Esophagus squamous epithelium (tissue), 5 donors: ENCODE measurements at regions not wholly inside any gene's neighbourhood (a gene's known extent, or its start where the extent isn't known, plus 50 kb on each side); places are given as distances from the start of the nearest gene placed in this dataset.

Source experiments
- DNase-seq: peaks from one replicate; lab custom pipeline; 2025; lab: John Stamatoyannopoulos, UW
- H3K27ac ChIP-seq, 4 donors: fragments of 200-600 bp; sonication (generic); one replicate each; pipeline ENCODE4 v1.5.1; 2016 to 2019; ENCODE audit warnings: mild to moderate bottlenecking in 1 of 4
- H3K27me3 ChIP-seq, 4 donors: fragments of 200-600 bp; sonication (generic); 1 replicate in 3 of 4; 2 replicates in 1 of 4; pipeline versions ENCODE4 v1.5.1 to v1.6.0; 2017 to 2021; ENCODE audit warnings: antibody characterized with exemption in 1 of 4
- H3K36me3 ChIP-seq, 3 donors: fragments of 200-600 bp; sonication (generic); one replicate each; pipeline ENCODE4 v1.5.1; 2016 to 2019
- H3K4me1 ChIP-seq, 3 donors: fragments of 200-600 bp; sonication (generic); one replicate each; pipeline ENCODE4 v1.5.1; 2017 to 2019
- H3K4me3 ChIP-seq, 4 donors: fragments of 200-600 bp; sonication (generic); 1 replicate in 3 of 4; 2 replicates in 1 of 4; pipeline ENCODE4 v1.5.1; 2016 to 2019; ENCODE audit warnings: mild to moderate bottlenecking in 2 of 4, moderate library complexity in 1 of 4
- H3K9me3 ChIP-seq, 3 donors: fragments of 200-600 bp; sonication (generic); one replicate each; pipeline ENCODE4 v1.5.1; 2016 to 2019
- CTCF ChIP-seq, 6 experiments: fragments of 450-650 bp in 4 of 6; fragments of 200-600 bp in 2 of 6; sonication (generic) in 2 of 6; IDR thresholded peaks; one replicate each; pipeline ENCODE4 v1.5.1; 2016 to 2019; ENCODE audit warnings: antibody characterized with exemption in 6 of 6, mild to moderate bottlenecking in 4 of 6, moderate library complexity in 4 of 6
- POLR2A ChIP-seq, 4 donors: fragments of 450-650 bp; IDR thresholded peaks; one replicate each; pipeline ENCODE4 v1.6.1; 2017; ENCODE audit warnings: antibody characterized with exemption in 4 of 4, mild to moderate bottlenecking in 4 of 4, moderate library complexity in 3 of 4
- WGBS, 2 donors: methylation state at CpG; one replicate each; pipeline ENCODE4 v1.1.5; 2018; 5-methylcytosine and 5-hydroxymethylcytosine counted together
- intact Hi-C: fragments of 100-400 bp; cut with DNase I; formaldehyde crosslinking; loops from one replicate; pipeline ENCODE4 v1.15.0; 2022
- donor health status: DM: yes; HTN: yes; CAD: no.

- H3K36me3 ChIP-seq = no peaks in the 10 kb centered on the region
- no peak overlapping the region for H3K27ac ChIP-seq
- TF ChIP-seq CTCF (IDR thresholded peaks at IDR 0.05) (no peak), POLR2A (IDR thresholded peaks at IDR 0.05) (no peak)
- intact Hi-C loops = no loop called here
- peaks cover 0 to 16% (median 11%) of the 10 kb centered on the region in 3 donors for H3K9me3 ChIP-seq
- H3K4me3 ChIP-seq = no peak overlapping the region
- 72 to 85% methylated on average over 7 to 8 of the region's 17 CpGs for WGBS, 2 donors
- DNase-seq = no peak
- H3K27me3 ChIP-seq = peaks cover 0 to 22% (median 0%) of the 10 kb centered on the region in 4 donors
- peaks cover 0 to 24% (median 0%) of the 10 kb centered on the region in 3 donors for H3K4me1 ChIP-seq
These were observed 79.5 kb upstream of the GPC1 start for GRCh38 chr2:240355962-240356361.

- no peak for DNase-seq
- no peak overlapping the region for H3K27ac ChIP-seq
- 81 to 93% methylated on average over 3 to 22 of the region's 26 CpGs for WGBS, 2 donors
- no peak for TF ChIP-seq POLR2A (IDR thresholded peaks at IDR 0.05)
- H3K4me1 ChIP-seq = peaks cover 0 to 24% (median 0%) of the 10 kb centered on the region in 3 donors
- peaks cover 0 to 25% (median 20%) of the 10 kb centered on the region in 3 donors for H3K9me3 ChIP-seq
- H3K27me3 ChIP-seq = peaks cover 0 to 13% (median 0%) of the 10 kb centered on the region in 4 donors
- no peak overlapping the region for H3K4me3 ChIP-seq
- intact Hi-C loops = no loop called here
- H3K36me3 ChIP-seq = no peaks in the 10 kb centered on the region
These were observed 78.5 kb upstream of the GPC1 start for GRCh38 chr2:240356700-240357640.

DNA sequence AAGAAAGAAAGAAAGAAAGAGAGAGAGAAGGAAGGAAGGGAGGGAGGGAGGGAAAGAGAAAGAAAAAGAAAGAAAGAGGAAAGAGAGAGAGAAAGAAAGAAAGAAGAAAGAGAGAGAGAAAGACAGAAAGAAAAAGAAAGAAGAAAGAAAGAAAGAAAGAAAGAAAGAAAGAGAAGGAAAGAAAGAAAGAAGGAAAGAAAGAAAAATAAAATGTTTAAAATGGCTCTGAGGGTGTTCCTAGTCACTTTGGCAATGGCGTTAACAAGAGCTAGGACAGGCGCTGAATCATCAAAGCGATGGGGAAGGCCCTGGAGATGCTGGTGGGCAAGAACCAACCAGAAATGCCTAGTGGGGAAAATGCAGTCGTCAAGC lies 77.8 kb upstream of the GPC1 start:
- H3K27me3 ChIP-seq = peaks cover 0 to 11% (median 0%) of the 10 kb centered on the region in 4 donors
- H3K4me1 ChIP-seq = peaks cover 0 to 24% (median 0%) of the 10 kb centered on the region in 3 donors
- intact Hi-C loops = no loop called here
- H3K36me3 ChIP-seq = no peaks in the 10 kb centered on the region
- 65 to 84% methylated on average over 4 of the region's 4 CpGs for WGBS, 2 donors
- DNase-seq = no peak
- H3K9me3 ChIP-seq = peaks cover 0 to 25% (median 20%) of the 10 kb centered on the region in 3 donors
- H3K27ac ChIP-seq = no peak overlapping the region
- TF ChIP-seq POLR2A (IDR thresholded peaks at IDR 0.05) (no peak), CTCF (IDR thresholded peaks at IDR 0.05) (no peak)
- no peak overlapping the region for H3K4me3 ChIP-seq

DNA sequence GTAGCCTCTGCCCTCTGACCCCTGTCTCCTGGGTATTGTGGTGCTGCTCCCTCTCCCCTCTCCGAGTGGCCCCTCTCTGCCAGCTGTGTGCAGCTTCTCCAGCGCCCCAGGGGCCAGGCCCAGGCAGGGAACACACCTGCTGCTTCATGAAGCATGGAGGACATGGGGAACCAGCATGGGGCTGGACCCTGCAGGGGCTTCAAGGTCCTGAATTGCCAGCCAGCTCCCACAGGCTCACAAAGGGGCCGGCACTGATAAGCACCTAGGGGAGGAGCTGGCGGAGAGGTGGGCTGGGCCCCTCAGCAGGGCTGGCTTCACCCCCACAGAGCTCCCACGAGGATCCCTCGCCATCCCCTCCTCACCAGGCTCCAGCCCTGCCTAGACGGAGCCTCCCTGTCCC lies 77.4 kb upstream of the GPC1 start:
- intact Hi-C loops = no loop called here
- no peak overlapping the region for H3K27ac ChIP-seq
- H3K4me1 ChIP-seq = peaks cover 0 to 24% (median 0%) of the 10 kb centered on the region in 3 donors
- DNase-seq = no peak
- TF ChIP-seq CTCF (IDR thresholded peaks at IDR 0.05) (no peak), POLR2A (IDR thresholded peaks at IDR 0.05) (no peak)
- WGBS, 2 donors = 59% methylated on average over 5 of the region's 7 CpGs; no CpG with 5 or more reads in 1 of the 2 donors
- H3K36me3 ChIP-seq = no peaks in the 10 kb centered on the region
- no peak overlapping the region for H3K4me3 ChIP-seq
- peaks cover 0 to 25% (median 20%) of the 10 kb centered on the region in 3 donors for H3K9me3 ChIP-seq
- peaks cover 0 to 9% (median 0%) of the 10 kb centered on the region in 4 donors for H3K27me3 ChIP-seq

GRCh38 chr2:240358821-240359397 lies 76.6 kb upstream of the GPC1 start:
- Histone ChIP-seq H3K9me3 (peaks cover 0 to 25% (median 20%) of the 10 kb centered on the region in 3 donors), H3K4me1 (peaks cover 0 to 15% (median 0%) of the 10 kb centered on the region in 3 donors), H3K4me3 (no peak overlapping the region), H3K27ac (no peak overlapping the region), H3K27me3 (peaks cover 0 to 3% (median 0%) of the 10 kb centered on the region in 4 donors), H3K36me3 (no peaks in the 10 kb centered on the region)
- no peak for DNase-seq
- intact Hi-C loops = no loop called here
- no peak for TF ChIP-seq POLR2A (IDR thresholded peaks at IDR 0.05)
- TF ChIP-seq CTCF (IDR thresholded peaks at IDR 0.05) = no peak
- WGBS, 2 donors = 80 to 96% methylated on average over 2 to 4 of the region's 13 CpGs
